ENCODE measurements at regions not wholly inside any gene's neighbourhood (a gene's known extent, or its start where the extent isn't known, plus 50 kb on each side); places are given as distances from the start of the nearest gene placed in this dataset.

DNA sequence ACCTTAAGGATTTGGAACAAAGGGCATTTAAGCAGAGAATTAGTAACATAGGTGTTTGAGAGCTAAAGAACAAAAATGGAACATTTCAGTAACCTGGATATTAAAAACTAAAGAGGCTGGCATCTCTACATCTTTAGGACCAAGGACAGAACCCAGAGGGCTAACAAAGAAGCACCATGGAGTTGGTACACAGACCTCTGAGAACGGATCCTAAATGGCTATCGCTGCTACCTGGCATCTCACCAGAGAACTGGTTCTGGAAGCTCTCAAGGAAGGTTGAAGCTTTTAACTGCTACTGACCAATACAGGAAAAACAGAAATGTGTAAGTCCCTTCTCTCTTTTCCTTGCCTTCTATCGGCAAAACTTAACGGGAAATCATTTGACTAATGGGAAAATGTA is 118.4 kb upstream of the TLL1 start:
- H3K9me3 ChIP-seq (ENCODE audit: control insufficient read depth, insufficient read depth, low read length) = no peaks in the 10 kb centered on the region
- no peaks in the 10 kb centered on the region for H3K27me3 ChIP-seq (ENCODE audit: control insufficient read depth, low read length)
- H3K79me2 ChIP-seq (ENCODE audit: control insufficient read depth, low read length) = no peaks in the 10 kb centered on the region
- H3K9me2 ChIP-seq (replicated peaks; ENCODE audit: control insufficient read depth, low read length) = no peaks in the 10 kb centered on the region
- no peak for TF ChIP-seq EZH2phosphoT487 (IDR thresholded peaks at IDR 0.05; ENCODE audit: borderline replicate concordance, low read length)
- TF ChIP-seq, protein P1, sequence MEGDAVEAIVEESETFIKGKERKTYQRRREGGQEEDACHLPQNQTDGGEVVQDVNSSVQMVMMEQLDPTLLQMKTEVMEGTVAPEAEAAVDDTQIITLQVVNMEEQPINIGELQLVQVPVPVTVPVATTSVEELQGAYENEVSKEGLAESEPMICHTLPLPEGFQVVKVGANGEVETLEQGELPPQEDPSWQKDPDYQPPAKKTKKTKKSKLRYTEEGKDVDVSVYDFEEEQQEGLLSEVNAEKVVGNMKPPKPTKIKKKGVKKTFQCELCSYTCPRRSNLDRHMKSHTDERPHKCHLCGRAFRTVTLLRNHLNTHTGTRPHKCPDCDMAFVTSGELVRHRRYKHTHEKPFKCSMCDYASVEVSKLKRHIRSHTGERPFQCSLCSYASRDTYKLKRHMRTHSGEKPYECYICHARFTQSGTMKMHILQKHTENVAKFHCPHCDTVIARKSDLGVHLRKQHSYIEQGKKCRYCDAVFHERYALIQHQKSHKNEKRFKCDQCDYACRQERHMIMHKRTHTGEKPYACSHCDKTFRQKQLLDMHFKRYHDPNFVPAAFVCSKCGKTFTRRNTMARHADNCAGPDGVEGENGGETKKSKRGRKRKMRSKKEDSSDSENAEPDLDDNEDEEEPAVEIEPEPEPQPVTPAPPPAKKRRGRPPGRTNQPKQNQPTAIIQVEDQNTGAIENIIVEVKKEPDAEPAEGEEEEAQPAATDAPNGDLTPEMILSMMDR (IDR thresholded peaks at IDR 0.05; ENCODE audit: low read depth, low read length, poor library complexity, severe bottlenecking) = no peak
- no peaks in the 10 kb centered on the region for H3F3A ChIP-seq (ENCODE audit: control insufficient read depth, insufficient read depth)
- no peaks in the 10 kb centered on the region for H3K4me1 ChIP-seq (ENCODE audit: control insufficient read depth, low read length)
- no peak overlapping the region for H3K4me3 ChIP-seq (ENCODE audit: low read length)
- H3K4me2 ChIP-seq (ENCODE audit: low read length) = no peak overlapping the region
- no peaks in the 10 kb centered on the region for H4K20me1 ChIP-seq (ENCODE audit: control insufficient read depth, insufficient read depth, low read depth, low read length)
- no peaks in the 10 kb centered on the region for H3K36me3 ChIP-seq (ENCODE audit: control insufficient read depth, low read length)
- H3K27ac ChIP-seq (ENCODE audit: low read depth, low read length) = no peak overlapping the region

DNA sequence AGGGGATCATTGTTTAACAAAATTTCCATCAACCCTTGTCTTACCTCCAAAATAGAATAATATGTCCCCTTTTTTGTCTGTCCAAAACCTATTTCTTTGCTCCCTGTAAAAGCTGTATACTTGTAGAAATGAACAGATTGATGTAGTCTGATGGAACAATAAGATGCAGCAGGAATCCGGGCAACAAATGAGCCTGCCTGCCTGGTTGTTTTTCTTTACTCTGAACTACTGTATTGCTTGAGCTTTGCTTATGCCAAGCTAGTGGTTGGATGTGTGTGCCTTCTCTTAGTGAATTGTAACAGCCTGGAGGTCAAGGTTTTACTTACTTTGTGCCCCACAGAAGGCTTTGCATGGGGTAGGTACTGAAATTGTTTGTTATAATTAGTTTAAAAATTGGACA is 116.2 kb upstream of the TLL1 start:
- no peaks in the 10 kb centered on the region for H3K9me3 ChIP-seq (ENCODE audit: control insufficient read depth, insufficient read depth, low read length)
- no peaks in the 10 kb centered on the region for H3K79me2 ChIP-seq (ENCODE audit: control insufficient read depth, low read length)
- no peaks in the 10 kb centered on the region for H3K27me3 ChIP-seq (ENCODE audit: control insufficient read depth, low read length)
- H3K36me3 ChIP-seq (ENCODE audit: control insufficient read depth, low read length) = no peaks in the 10 kb centered on the region
- no peak overlapping the region for H3K4me3 ChIP-seq (ENCODE audit: low read length)
- H3K4me1 ChIP-seq (ENCODE audit: control insufficient read depth, low read length) = no peaks in the 10 kb centered on the region
- no peak overlapping the region for H3K27ac ChIP-seq (ENCODE audit: low read depth, low read length)
- H4K20me1 ChIP-seq (ENCODE audit: control insufficient read depth, insufficient read depth, low read depth, low read length) = no peaks in the 10 kb centered on the region
- H3K9me2 ChIP-seq (replicated peaks; ENCODE audit: control insufficient read depth, low read length) = no peaks in the 10 kb centered on the region
- H3F3A ChIP-seq (ENCODE audit: control insufficient read depth, insufficient read depth) = no peaks in the 10 kb centered on the region
- no peak for TF ChIP-seq EZH2phosphoT487 (IDR thresholded peaks at IDR 0.05; ENCODE audit: borderline replicate concordance, low read length)
- TF ChIP-seq, protein P1 (IDR thresholded peaks at IDR 0.05; ENCODE audit: low read depth, low read length, poor library complexity, severe bottlenecking) = no peak
- no peak overlapping the region for H3K4me2 ChIP-seq (ENCODE audit: low read length)

DNA sequence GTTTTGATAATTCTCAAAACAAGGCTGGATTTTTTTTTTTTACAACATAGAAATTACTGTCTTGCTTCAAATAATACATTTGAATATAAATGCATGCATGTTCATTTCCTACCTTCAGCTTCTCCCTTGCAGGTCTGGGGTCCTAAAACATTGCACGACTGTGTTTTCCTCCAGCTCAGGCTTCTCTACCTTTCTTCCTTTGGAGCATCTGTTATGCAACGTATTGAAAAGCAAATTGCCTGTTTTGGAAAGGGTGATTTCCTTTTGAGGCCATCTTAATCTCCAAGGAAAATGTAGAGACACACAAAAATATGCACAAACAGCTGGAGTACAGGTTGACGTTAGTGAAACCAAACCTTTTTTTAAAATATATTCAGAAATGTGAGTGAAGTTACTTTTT is 115.6 kb upstream of the TLL1 start:
- Histone ChIP-seq H3K4me3 (ENCODE audit: low read length) (no peak overlapping the region), H3K9me3 (ENCODE audit: control insufficient read depth, insufficient read depth, low read length) (no peaks in the 10 kb centered on the region), H3K36me3 (ENCODE audit: control insufficient read depth, low read length) (no peaks in the 10 kb centered on the region), H3K27me3 (ENCODE audit: control insufficient read depth, low read length) (no peaks in the 10 kb centered on the region), H3K27ac (ENCODE audit: low read depth, low read length) (no peak overlapping the region), H3K4me1 (ENCODE audit: control insufficient read depth, low read length) (no peaks in the 10 kb centered on the region), H3F3A (ENCODE audit: control insufficient read depth, insufficient read depth) (no peaks in the 10 kb centered on the region), H3K9me2 (replicated peaks; ENCODE audit: control insufficient read depth, low read length) (no peaks in the 10 kb centered on the region), H3K4me2 (ENCODE audit: low read length) (no peak overlapping the region), H4K20me1 (ENCODE audit: control insufficient read depth, insufficient read depth, low read depth, low read length) (no peaks in the 10 kb centered on the region), H3K79me2 (ENCODE audit: control insufficient read depth, low read length) (no peaks in the 10 kb centered on the region)
- TF ChIP-seq, protein P1 (IDR thresholded peaks at IDR 0.05; ENCODE audit: low read depth, low read length, poor library complexity, severe bottlenecking) = no peak
- no peak for TF ChIP-seq EZH2phosphoT487 (IDR thresholded peaks at IDR 0.05; ENCODE audit: borderline replicate concordance, low read length)

DNA sequence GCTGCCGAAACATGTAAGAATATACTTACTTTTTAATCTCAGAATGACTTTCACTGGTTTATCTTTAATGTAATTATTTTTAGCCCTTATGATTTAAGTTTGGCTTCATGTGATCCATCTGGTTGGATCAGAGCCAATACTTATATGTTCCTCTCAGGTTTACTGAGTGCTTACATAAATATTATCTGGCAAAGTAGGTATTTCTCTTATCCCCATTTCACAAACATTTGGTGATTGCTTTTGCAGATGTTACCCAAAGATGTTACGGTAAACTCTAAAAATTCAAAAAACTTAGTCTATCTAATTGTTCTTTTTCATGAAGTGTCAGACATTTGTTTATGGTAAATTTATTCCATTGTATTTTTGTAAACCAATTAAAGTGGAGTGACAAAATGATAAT is 115.0 kb upstream of the TLL1 start:
- TF ChIP-seq, protein P1 (IDR thresholded peaks at IDR 0.05; ENCODE audit: low read depth, low read length, poor library complexity, severe bottlenecking) = no peak
- no peak for TF ChIP-seq EZH2phosphoT487 (IDR thresholded peaks at IDR 0.05; ENCODE audit: borderline replicate concordance, low read length)
- H3K4me3 ChIP-seq (ENCODE audit: low read length) = no peak overlapping the region
- H4K20me1 ChIP-seq (ENCODE audit: control insufficient read depth, insufficient read depth, low read depth, low read length) = no peaks in the 10 kb centered on the region
- no peaks in the 10 kb centered on the region for H3K27me3 ChIP-seq (ENCODE audit: control insufficient read depth, low read length)
- no peak overlapping the region for H3K4me2 ChIP-seq (ENCODE audit: low read length)
- H3K36me3 ChIP-seq (ENCODE audit: control insufficient read depth, low read length) = no peaks in the 10 kb centered on the region
- H3K27ac ChIP-seq (ENCODE audit: low read depth, low read length) = no peak overlapping the region
- no peaks in the 10 kb centered on the region for H3K9me2 ChIP-seq (replicated peaks; ENCODE audit: control insufficient read depth, low read length)
- no peaks in the 10 kb centered on the region for H3K4me1 ChIP-seq (ENCODE audit: control insufficient read depth, low read length)
- H3F3A ChIP-seq (ENCODE audit: control insufficient read depth, insufficient read depth) = no peaks in the 10 kb centered on the region
- no peaks in the 10 kb centered on the region for H3K79me2 ChIP-seq (ENCODE audit: control insufficient read depth, low read length)
- H3K9me3 ChIP-seq (ENCODE audit: control insufficient read depth, insufficient read depth, low read length) = no peaks in the 10 kb centered on the region

Data from DOHH2 (cell line).